Keratinocyte (primary cell): ENCODE measurements at regions not wholly inside any gene's neighbourhood (a gene's known extent, or its start where the extent isn't known, plus 50 kb on each side); places are given as distances from the start of the nearest gene placed in this dataset.
"Not testable (repeated sequence)": the region's sequence is repeated elsewhere in the genome, so short reads cannot be mapped to it uniquely, and the experiment has no call there.

ENCODE experiments used
- EZH2 ChIP-seq: IDR thresholded peaks from one replicate; pipeline ENCODE4 v1.6.1; 2012; ENCODE audit warnings: inconsistent platforms, mild to moderate bottlenecking, low read length, moderate library complexity
- TF ChIP-seq, protein P1 (sequence below), 3 experiments: IDR thresholded peaks in 1 of 3; conservative IDR thresholded peaks in 1 of 3; optimal IDR thresholded peaks in 1 of 3; 2 replicates in 2 of 3; 3 replicates in 1 of 3; pipeline versions ENCODE3 to v1.5.1; 2011; ENCODE audit warnings: low read length in 3 of 3, mild to moderate bottlenecking in 3 of 3, moderate library complexity in 2 of 3, control low read depth in 1 of 3, inconsistent platforms in 1 of 3; ENCODE audit not compliant: insufficient read depth in 2 of 3; ENCODE audit errors: extremely low read depth in 1 of 3

DNA sequence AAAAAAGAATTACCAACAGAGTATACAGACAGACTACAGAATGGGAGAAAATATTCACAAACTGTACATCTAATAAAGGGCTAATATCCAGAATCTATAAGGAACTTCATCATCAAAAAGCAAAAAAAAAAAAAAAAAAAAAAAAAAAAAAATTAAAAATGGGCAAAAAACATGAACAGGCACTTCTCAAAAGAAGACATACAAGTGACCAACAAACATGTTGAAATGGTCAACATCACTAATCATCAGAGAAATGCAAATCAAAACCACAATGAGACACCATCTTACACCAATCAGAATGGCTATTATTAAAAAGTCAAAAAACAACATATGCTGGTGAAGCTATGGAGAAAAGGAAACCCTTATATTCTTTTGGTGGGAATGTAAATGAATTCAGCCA lies 952.8 kb downstream of the LRRIQ3 start:
- TF ChIP-seq, protein P1, sequence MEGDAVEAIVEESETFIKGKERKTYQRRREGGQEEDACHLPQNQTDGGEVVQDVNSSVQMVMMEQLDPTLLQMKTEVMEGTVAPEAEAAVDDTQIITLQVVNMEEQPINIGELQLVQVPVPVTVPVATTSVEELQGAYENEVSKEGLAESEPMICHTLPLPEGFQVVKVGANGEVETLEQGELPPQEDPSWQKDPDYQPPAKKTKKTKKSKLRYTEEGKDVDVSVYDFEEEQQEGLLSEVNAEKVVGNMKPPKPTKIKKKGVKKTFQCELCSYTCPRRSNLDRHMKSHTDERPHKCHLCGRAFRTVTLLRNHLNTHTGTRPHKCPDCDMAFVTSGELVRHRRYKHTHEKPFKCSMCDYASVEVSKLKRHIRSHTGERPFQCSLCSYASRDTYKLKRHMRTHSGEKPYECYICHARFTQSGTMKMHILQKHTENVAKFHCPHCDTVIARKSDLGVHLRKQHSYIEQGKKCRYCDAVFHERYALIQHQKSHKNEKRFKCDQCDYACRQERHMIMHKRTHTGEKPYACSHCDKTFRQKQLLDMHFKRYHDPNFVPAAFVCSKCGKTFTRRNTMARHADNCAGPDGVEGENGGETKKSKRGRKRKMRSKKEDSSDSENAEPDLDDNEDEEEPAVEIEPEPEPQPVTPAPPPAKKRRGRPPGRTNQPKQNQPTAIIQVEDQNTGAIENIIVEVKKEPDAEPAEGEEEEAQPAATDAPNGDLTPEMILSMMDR (optimal IDR thresholded peaks at IDR 0.05 in 1 of 3, IDR thresholded peaks at IDR 0.05 in 1 of 3, conservative IDR thresholded peaks at IDR 0.05 in 1 of 3; ENCODE audit: extremely low read depth in 1 of 3, insufficient read depth in 2 of 3, low read length in 3 of 3): not testable (repeated sequence)
- not testable (repeated sequence) for TF ChIP-seq EZH2
